Aorta (tissue), 5 donors: ENCODE measurements at regions not wholly inside any gene's neighbourhood (a gene's known extent, or its start where the extent isn't known, plus 50 kb on each side); places are given as distances from the start of the nearest gene placed in this dataset.

Source experiments
- ATAC-seq: fragments of 200-7000 bp; cut with Tn5 transposase; one replicate; pipeline ENCODE4 v1.9.1; 2022; ENCODE audit warnings: moderate library complexity; ENCODE audit not compliant: low FRiP score
- DNase-seq, 2 donors: peaks; one replicate each; pipeline ENCODE4 v3.0.0-alpha.2; 2020
- H3K27ac ChIP-seq, 2 donors: one replicate each; pipeline ENCODE4 v1.5.1; 2013; ENCODE audit warnings: low read length in 2 of 2, mild to moderate bottlenecking in 2 of 2, moderate library complexity in 2 of 2, control low read depth in 1 of 2, inconsistent platforms in 1 of 2, low read depth in 1 of 2
- H3K27me3 ChIP-seq, 2 donors: one replicate each; pipeline ENCODE4 v1.6.1; 2013; ENCODE audit warnings: control low read depth in 1 of 2, low read length in 1 of 2, mild to moderate bottlenecking in 1 of 2, moderate library complexity in 1 of 2; ENCODE audit not compliant: insufficient read depth in 2 of 2, control insufficient read depth in 1 of 2
- H3K36me3 ChIP-seq, 2 donors: one replicate each; pipeline ENCODE4 v1.6.1; 2013; ENCODE audit warnings: control low read depth in 1 of 2, low read length in 1 of 2, mild to moderate bottlenecking in 1 of 2; ENCODE audit not compliant: insufficient read depth in 2 of 2, control insufficient read depth in 1 of 2
- H3K4me1 ChIP-seq, 2 donors: one replicate each; pipeline ENCODE4 v1.6.1; 2013; ENCODE audit warnings: low read length in 2 of 2, control low read depth in 1 of 2, mild to moderate bottlenecking in 1 of 2, moderate library complexity in 1 of 2; ENCODE audit not compliant: insufficient read depth in 2 of 2, control insufficient read depth in 1 of 2
- H3K4me3 ChIP-seq, 2 donors: one replicate each; pipeline ENCODE4 v1.5.1; 2013; ENCODE audit warnings: low read length in 2 of 2, control low read depth in 1 of 2, mild to moderate bottlenecking in 1 of 2
- H3K9me3 ChIP-seq: one replicate; pipeline ENCODE4 v1.6.1; 2013; ENCODE audit warnings: mild to moderate bottlenecking, low read length; ENCODE audit not compliant: control insufficient read depth
- WGBS, 2 donors: extraction: QIAGEN DNeasy Blood & Tissue Kit; methylation state at CpG; one replicate each; pipeline ENCODE4 v1.1.7; 2013; 5-methylcytosine and 5-hydroxymethylcytosine counted together
- intact Hi-C, 2 donors: fragments of 100-400 bp; cut with DNase I; formaldehyde crosslinking; loops; one replicate each; pipeline versions ENCODE4 v1.14.2 to v1.15.0; 2022
- donor health status: healthy with polysubstance abuse.
- donor health status: Bipolar disorder and iron deficiency.
- donor health status: DM: no; HTN: no; CAD: no.
- donor health status: DM: no; HTN: no; CAD: no.
- donor health status: DM: yes; HTN: yes; CAD: no.

GRCh38 chr12:125755512-125755911 is 690.3 kb downstream of the AACS start:
- Histone ChIP-seq H3K4me1 (no peaks in the 10 kb centered on the region), H3K27ac (no peak overlapping the region), H3K27me3 (no peaks in the 10 kb centered on the region), H3K9me3 (no peaks in the 10 kb centered on the region), H3K36me3 (no peaks in the 10 kb centered on the region), H3K4me3 (no peak overlapping the region)
- DNase-seq (no peak), ATAC-seq (no peak)
- 51 to 83% methylated on average over 1 to 2 of the region's 2 CpGs for WGBS, 2 donors
- intact Hi-C loops: no loop called here

- H3K9me3 ChIP-seq: peaks cover 2% of the 10 kb centered on the region
- H3K4me1 ChIP-seq: no peaks in the 10 kb centered on the region
- H3K4me3 ChIP-seq: no peak overlapping the region
- ATAC-seq: no peak
- DNase-seq: no peak
- no peaks in the 10 kb centered on the region for H3K27me3 ChIP-seq
- no peak overlapping the region for H3K27ac ChIP-seq
- WGBS, 2 donors: 34 to 45% methylated on average over 5 of the region's 5 CpGs
- intact Hi-C loops: no loop called here
- no peaks in the 10 kb centered on the region for H3K36me3 ChIP-seq
These were observed 700.9 kb downstream of the AACS start for GRCh38 chr12:125766091-125766490.

GRCh38 chr12:125772403-125772802 is 707.2 kb downstream of the AACS start:
- Histone ChIP-seq H3K9me3 (peaks cover 5% of the 10 kb centered on the region), H3K27ac (no peak overlapping the region), H3K4me1 (no peaks in the 10 kb centered on the region), H3K36me3 (no peaks in the 10 kb centered on the region), H3K4me3 (no peak overlapping the region), H3K27me3 (no peaks in the 10 kb centered on the region)
- intact Hi-C loops: loop anchor here in 1 of 2 donors (5.0 kb wide), 1 partner anchor 240 kb away; no protein-coding TSS in a partner anchor
- 85 to 90% methylated on average over 2 of the region's 2 CpGs for WGBS, 2 donors
- no peak for DNase-seq
- no peak for ATAC-seq

- H3K9me3 ChIP-seq: peaks cover 5% of the 10 kb centered on the region
- 27 to 32% methylated on average over 14 of the region's 14 CpGs for WGBS, 2 donors
- intact Hi-C loops: loop anchor here in 1 of 2 donors (5.0 kb wide), 1 partner anchor 241 kb away; no protein-coding TSS in a partner anchor
- H3K4me3 ChIP-seq: no peak overlapping the region
- H3K27ac ChIP-seq: no peak overlapping the region
- no peaks in the 10 kb centered on the region for H3K27me3 ChIP-seq
- no peak for DNase-seq
- no peaks in the 10 kb centered on the region for H3K36me3 ChIP-seq
- H3K4me1 ChIP-seq: no peaks in the 10 kb centered on the region
- ATAC-seq: no peak
These were observed 707.9 kb downstream of the AACS start for GRCh38 chr12:125773033-125773640.

GRCh38 chr12:125775507-125775906 is 710.3 kb downstream of the AACS start:
- Histone ChIP-seq H3K36me3 (no peaks in the 10 kb centered on the region), H3K9me3 (peaks cover 4% of the 10 kb centered on the region), H3K4me3 (no peak overlapping the region), H3K27me3 (no peaks in the 10 kb centered on the region), H3K27ac (no peak overlapping the region), H3K4me1 (no peaks in the 10 kb centered on the region)
- WGBS, 2 donors: 93 to 94% methylated on average over 3 of the region's 3 CpGs
- DNase-seq (no peak), ATAC-seq (no peak)
- intact Hi-C loops: no loop called here

- H3K4me1 ChIP-seq: no peaks in the 10 kb centered on the region
- H3K27me3 ChIP-seq: no peaks in the 10 kb centered on the region
- intact Hi-C loops: no loop called here
- no peak overlapping the region for H3K27ac ChIP-seq
- H3K4me3 ChIP-seq: no peak overlapping the region
- no peak for DNase-seq
- peaks cover 4% of the 10 kb centered on the region for H3K9me3 ChIP-seq
- 78 to 84% methylated on average over 3 of the region's 3 CpGs for WGBS, 2 donors
- ATAC-seq: no peak
- no peaks in the 10 kb centered on the region for H3K36me3 ChIP-seq
These were observed 711.0 kb downstream of the AACS start for GRCh38 chr12:125776212-125776611.

GRCh38 chr12:125786143-125786542 is 720.9 kb downstream of the AACS start:
- no peaks in the 10 kb centered on the region for H3K36me3 ChIP-seq
- H3K4me3 ChIP-seq: no peak overlapping the region
- intact Hi-C loops: no loop called here
- H3K27ac ChIP-seq: no peak overlapping the region
- H3K4me1 ChIP-seq: no peaks in the 10 kb centered on the region
- H3K27me3 ChIP-seq: no peaks in the 10 kb centered on the region
- peaks cover 1% of the 10 kb centered on the region for H3K9me3 ChIP-seq
- DNase-seq (no peak), ATAC-seq (no peak)
- WGBS, 2 donors: 50 to 52% methylated on average over 2 of the region's 2 CpGs

GRCh38 chr12:125794401-125794800 is 729.2 kb downstream of the AACS start:
- Histone ChIP-seq H3K4me1 (no peaks in the 10 kb centered on the region), H3K9me3 (no peaks in the 10 kb centered on the region), H3K4me3 (no peak overlapping the region), H3K27ac (no peak overlapping the region), H3K36me3 (no peaks in the 10 kb centered on the region), H3K27me3 (no peaks in the 10 kb centered on the region)
- ATAC-seq: no peak
- 35 to 42% methylated on average over 3 of the region's 3 CpGs for WGBS, 2 donors
- DNase-seq: no peak
- intact Hi-C loops: no loop called here

GRCh38 chr12:125797421-125798175 is 732.4 kb downstream of the AACS start:
- intact Hi-C loops: no loop called here
- DNase-seq (no peak), ATAC-seq (no peak)
- Histone ChIP-seq H3K36me3 (no peaks in the 10 kb centered on the region), H3K4me1 (no peaks in the 10 kb centered on the region), H3K27me3 (no peaks in the 10 kb centered on the region), H3K9me3 (no peaks in the 10 kb centered on the region), H3K4me3 (no peak overlapping the region), H3K27ac (no peak overlapping the region)
- WGBS, 2 donors: 64 to 68% methylated on average over 4 of the region's 4 CpGs
